DND-41 (cell line): ENCODE measurements at regions not wholly inside any gene's neighbourhood (a gene's known extent, or its start where the extent isn't known, plus 50 kb on each side); places are given as distances from the start of the nearest gene placed in this dataset.

ENCODE experiments used
- EZH2 ChIP-seq: IDR thresholded peaks from 3 replicates; pipeline ENCODE4 v1.6.1; 2012; ENCODE audit warnings: borderline replicate concordance, low read depth, mild to moderate bottlenecking, moderate library complexity, low read length, inconsistent platforms; ENCODE audit not compliant: severe bottlenecking
- TF ChIP-seq, protein P1 (sequence below): IDR thresholded peaks from 2 replicates; pipeline ENCODE4 v1.5.1; 2012; ENCODE audit warnings: borderline replicate concordance, low read length, moderate library complexity, mild to moderate bottlenecking; ENCODE audit not compliant: poor library complexity, severe bottlenecking; ENCODE audit errors: extremely low read depth

DNA sequence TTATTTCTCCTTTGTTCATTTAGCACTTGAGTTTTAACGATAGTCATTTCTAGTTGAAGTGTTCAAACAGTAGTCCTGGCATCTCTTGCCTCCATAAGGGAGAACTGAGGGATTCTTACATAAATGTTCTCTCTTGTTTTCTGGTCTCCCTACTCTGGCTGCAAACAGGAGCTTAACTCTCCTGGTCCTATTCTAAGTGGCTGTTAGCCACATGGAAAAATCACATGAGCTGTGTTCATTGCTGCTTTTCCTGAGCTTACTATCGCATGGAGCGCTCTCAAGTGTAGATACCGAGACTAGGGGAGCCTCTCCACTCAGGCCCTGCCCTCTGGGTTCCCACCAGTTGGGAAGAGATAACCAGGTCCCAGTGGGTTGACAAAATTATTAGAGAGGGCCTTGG, 403.1 kb upstream of the TPM1 start:
- TF ChIP-seq, protein P1, sequence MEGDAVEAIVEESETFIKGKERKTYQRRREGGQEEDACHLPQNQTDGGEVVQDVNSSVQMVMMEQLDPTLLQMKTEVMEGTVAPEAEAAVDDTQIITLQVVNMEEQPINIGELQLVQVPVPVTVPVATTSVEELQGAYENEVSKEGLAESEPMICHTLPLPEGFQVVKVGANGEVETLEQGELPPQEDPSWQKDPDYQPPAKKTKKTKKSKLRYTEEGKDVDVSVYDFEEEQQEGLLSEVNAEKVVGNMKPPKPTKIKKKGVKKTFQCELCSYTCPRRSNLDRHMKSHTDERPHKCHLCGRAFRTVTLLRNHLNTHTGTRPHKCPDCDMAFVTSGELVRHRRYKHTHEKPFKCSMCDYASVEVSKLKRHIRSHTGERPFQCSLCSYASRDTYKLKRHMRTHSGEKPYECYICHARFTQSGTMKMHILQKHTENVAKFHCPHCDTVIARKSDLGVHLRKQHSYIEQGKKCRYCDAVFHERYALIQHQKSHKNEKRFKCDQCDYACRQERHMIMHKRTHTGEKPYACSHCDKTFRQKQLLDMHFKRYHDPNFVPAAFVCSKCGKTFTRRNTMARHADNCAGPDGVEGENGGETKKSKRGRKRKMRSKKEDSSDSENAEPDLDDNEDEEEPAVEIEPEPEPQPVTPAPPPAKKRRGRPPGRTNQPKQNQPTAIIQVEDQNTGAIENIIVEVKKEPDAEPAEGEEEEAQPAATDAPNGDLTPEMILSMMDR, result no peak
- TF ChIP-seq EZH2, result no peak
